Mucosa of stomach (tissue), 1 donor: ENCODE measurements at regions not wholly inside any gene's neighbourhood (a gene's known extent, or its start where the extent isn't known, plus 50 kb on each side); places are given as distances from the start of the nearest gene placed in this dataset.

Experiments
- H3K27me3 ChIP-seq: one replicate; pipeline ENCODE4 v1.7.0; 2013; ENCODE audit warnings: mild to moderate bottlenecking, low read length; ENCODE audit not compliant: control insufficient read depth, insufficient read depth
- H3K36me3 ChIP-seq: one replicate; pipeline ENCODE4 v1.7.0; 2013; ENCODE audit warnings: low read length; ENCODE audit not compliant: control insufficient read depth, insufficient read depth
- H3K4me1 ChIP-seq: one replicate; pipeline ENCODE4 v1.7.0; 2013; ENCODE audit warnings: mild to moderate bottlenecking, low read length; ENCODE audit not compliant: control insufficient read depth, insufficient read depth
- H3K4me3 ChIP-seq: one replicate; pipeline ENCODE4 v1.7.0; 2013; ENCODE audit warnings: low read length
- H3K9ac ChIP-seq: one replicate; pipeline ENCODE4 v1.7.0; 2013; ENCODE audit warnings: mild to moderate bottlenecking, low read length, moderate library complexity
- H3K9me3 ChIP-seq: one replicate; pipeline ENCODE4 v1.7.0; 2013; ENCODE audit warnings: mild to moderate bottlenecking, low read length, moderate library complexity; ENCODE audit not compliant: control insufficient read depth
- donor health status: Pancreatic carcinoma.

DNA sequence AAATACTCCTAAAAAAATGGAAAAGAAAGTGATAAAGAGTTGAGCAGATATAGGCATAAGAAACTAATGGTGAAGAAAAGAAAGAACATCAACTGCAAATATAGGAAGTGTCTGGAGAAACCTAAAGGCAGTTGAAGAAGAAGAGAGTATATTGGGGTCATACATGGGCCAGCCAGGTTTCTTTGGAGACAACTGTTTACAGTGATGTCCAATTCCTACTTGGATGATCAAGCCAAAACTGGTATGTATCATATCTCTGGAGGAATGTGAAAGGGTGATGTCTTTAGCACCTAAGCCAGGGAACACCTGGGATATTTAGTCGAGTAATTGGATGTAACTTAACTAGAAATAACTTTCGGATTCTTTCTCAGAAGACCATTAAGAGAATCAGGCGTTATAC, 129.3 kb upstream of the FLRT2 start:
- Histone ChIP-seq H3K27me3 (no peaks in the 10 kb centered on the region), H3K4me3 (no peak overlapping the region), H3K4me1 (peaks cover 3% of the 10 kb centered on the region), H3K36me3 (no peaks in the 10 kb centered on the region), H3K9me3 (no peaks in the 10 kb centered on the region), H3K9ac (no peak overlapping the region)

DNA sequence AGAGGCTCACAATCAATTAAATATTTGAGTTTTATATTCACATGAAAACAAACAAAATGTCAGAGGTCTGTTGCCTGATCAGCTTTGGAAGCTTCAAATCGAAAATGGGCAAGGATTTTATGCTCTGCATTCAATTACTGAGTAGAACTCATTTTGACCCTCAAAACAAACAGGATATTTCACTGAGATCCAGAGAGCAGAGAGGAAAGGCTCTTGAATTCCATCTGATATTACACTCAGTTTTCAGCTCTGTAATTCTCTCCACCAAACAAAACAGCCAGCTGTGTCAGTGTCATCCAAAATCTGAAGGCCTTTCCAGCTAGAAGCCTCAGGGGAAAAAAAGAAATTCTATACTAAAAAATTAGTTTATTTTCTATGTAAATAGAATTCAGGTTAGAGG, 128.6 kb upstream of the FLRT2 start:
- Histone ChIP-seq H3K4me1 (peaks cover 3% of the 10 kb centered on the region), H3K9me3 (no peaks in the 10 kb centered on the region)

DNA sequence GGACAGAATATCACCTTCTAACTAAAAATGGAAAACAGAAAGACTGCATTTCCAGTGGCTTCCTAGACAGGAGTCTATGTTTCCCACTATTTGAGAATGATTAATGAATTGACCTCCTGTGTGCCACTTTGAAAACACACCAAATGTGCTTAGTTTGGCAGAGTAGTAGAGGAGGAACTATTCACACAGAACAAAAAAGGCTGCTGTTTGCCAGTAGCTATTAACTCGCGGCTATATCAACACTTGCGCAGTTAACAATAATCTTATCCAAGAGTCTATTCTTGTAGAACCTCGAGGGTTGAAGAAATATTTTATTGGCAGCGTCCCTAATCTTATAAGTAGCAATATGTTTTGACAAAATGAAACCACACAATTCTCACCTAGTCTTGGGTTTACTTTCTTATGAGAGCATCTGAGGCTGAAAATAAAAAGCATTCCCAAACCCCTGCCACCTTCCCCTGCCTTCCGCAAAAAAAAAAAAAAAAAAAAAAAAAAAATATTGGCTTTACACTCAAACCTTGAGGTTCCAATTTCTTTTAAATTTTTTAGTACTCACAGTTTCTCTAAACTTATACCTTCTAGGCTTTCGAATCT, 127.3 kb upstream of the FLRT2 start:
- no peaks in the 10 kb centered on the region for H3K36me3 ChIP-seq
- no peaks in the 10 kb centered on the region for H3K27me3 ChIP-seq
- H3K9ac ChIP-seq, result no peak overlapping the region
- H3K4me3 ChIP-seq, result no peak overlapping the region
- peaks cover 3% of the 10 kb centered on the region for H3K4me1 ChIP-seq
- no peaks in the 10 kb centered on the region for H3K9me3 ChIP-seq

More for the DNA sequence above, 128.6 kb upstream of the FLRT2 start:
- no peak overlapping the region for H3K4me3 ChIP-seq
- no peak overlapping the region for H3K9ac ChIP-seq
- H3K27me3 ChIP-seq, result no peaks in the 10 kb centered on the region
- H3K36me3 ChIP-seq, result no peaks in the 10 kb centered on the region

DNA sequence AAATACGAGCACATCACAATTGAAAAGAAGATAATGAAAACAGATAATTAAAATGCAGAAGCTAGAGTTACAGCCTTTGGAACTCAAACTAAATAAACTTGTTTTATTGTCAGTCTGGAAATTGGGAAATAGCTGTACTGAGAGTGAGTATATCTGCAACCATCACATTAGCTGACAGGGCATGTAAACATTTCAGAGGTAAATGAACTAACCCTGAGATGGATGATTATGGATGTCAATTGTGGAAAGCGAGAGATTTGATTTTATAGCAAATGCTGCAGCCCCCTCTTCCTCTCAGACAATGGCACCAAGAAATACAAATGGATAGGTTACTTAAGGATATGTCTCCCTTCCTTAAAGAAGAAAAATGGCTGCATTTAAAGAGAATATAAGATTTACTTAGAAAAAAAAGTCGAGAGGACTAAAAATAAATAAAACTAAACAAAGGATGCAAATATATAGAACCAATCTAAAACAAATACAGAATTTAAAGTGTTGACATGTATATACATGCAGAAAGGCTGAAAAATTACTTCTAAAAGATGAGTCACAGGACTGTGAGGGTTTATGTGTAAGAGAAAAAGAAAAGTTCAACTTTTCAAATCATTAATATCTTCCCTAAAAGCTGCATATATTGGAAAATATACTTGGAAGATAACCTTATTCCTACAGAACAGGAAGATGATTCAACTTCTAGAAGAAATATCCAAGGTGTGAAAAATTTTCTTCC, 120.3 kb upstream of the FLRT2 start:
- Histone ChIP-seq H3K27me3 (no peaks in the 10 kb centered on the region), H3K9ac (no peak overlapping the region), H3K36me3 (no peaks in the 10 kb centered on the region), H3K4me1 (no peaks in the 10 kb centered on the region), H3K4me3 (no peak overlapping the region), H3K9me3 (no peaks in the 10 kb centered on the region)

DNA sequence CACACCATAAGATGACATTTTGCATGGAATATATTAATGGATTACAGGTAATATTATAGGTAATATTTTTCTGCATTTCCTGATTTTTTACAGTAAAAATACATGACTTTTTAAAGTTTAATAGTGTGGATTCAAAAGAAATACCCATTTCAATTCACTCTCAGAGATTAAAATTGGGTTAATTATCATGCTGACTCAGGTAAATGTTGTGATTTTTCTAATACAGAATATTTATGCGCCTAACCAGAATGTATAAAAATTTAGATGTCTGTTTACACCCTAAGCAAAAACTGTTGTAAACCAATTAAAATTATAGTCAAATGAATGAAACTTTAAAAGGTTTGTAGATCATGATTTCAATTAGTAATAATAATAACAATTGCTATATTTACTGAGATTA, 117.2 kb upstream of the FLRT2 start:
- Histone ChIP-seq H3K4me1 (no peaks in the 10 kb centered on the region), H3K36me3 (no peaks in the 10 kb centered on the region), H3K27me3 (no peaks in the 10 kb centered on the region), H3K4me3 (no peak overlapping the region), H3K9ac (no peak overlapping the region), H3K9me3 (no peaks in the 10 kb centered on the region)

DNA sequence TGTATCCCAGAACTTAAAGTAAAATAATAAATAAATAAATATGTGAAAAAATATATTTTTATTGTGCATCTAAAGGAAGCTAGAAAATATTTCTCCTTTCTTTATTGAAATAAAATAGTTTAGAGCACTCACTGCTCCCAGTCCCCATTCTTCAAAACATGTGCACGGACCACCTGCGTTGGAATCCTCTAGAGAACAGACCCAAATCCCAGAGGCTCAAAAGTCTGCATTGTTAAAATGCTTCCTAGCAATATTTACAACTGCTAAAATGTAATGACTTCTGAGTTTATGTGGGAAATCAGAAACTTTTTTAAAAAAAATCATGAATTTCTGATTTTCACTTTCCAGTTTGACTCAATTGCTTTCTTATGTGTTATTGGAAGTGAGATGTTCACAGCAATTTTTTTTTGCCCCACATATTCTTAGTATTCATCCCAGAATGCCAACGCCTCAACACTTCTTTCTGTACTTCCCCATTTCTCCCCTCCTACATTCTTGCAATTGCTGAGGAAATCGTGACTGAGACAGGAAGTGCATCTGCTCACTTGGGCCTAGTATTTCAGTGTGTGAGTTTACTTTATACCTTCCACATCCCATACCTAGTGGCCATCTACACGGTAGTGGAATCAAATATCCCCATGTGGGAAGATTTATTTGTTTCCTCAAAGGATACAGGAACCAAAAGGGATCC, 116.0 kb upstream of the FLRT2 start:
- no peak overlapping the region for H3K4me3 ChIP-seq
- H3K27me3 ChIP-seq, result no peaks in the 10 kb centered on the region
- H3K36me3 ChIP-seq, result no peaks in the 10 kb centered on the region
- no peaks in the 10 kb centered on the region for H3K9me3 ChIP-seq
- H3K9ac ChIP-seq, result no peak overlapping the region
- H3K4me1 ChIP-seq, result no peaks in the 10 kb centered on the region

DNA sequence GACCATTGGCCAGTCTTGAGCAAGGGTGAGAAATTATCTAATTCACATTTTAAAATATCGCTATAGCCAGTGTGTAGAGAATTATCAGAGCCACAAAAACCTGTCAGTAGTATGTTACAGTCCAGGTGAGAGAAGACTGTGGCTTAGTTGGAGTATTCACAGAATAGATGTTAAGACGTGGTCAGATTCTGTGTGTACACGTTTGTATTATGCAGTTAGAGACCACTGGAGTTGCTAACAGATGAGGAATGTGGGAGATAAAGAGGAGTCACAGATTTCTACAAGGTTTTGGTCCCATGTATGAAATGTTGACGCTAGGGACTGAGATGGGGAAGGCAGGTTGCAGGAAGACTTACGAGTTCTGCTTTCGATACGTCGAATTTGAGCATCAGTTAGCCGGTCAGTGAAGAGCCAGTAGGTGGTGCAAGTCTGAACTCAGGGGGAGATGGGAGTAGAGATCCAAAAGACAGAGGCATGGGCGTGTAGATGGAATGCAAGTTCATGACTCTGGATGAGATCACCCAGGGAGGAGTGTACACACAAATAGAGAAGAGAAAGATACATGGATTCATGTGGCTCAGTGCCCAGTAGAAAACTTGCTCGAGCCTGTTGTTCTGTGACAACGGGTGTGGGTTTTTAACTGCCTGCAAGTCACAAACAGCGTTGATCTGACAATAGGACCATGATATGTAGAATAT, 114.8 kb upstream of the FLRT2 start:
- H3K9ac ChIP-seq, result no peak overlapping the region
- no peak overlapping the region for H3K4me3 ChIP-seq
- no peaks in the 10 kb centered on the region for H3K9me3 ChIP-seq
- H3K27me3 ChIP-seq, result no peaks in the 10 kb centered on the region
- no peaks in the 10 kb centered on the region for H3K4me1 ChIP-seq
- no peaks in the 10 kb centered on the region for H3K36me3 ChIP-seq

DNA sequence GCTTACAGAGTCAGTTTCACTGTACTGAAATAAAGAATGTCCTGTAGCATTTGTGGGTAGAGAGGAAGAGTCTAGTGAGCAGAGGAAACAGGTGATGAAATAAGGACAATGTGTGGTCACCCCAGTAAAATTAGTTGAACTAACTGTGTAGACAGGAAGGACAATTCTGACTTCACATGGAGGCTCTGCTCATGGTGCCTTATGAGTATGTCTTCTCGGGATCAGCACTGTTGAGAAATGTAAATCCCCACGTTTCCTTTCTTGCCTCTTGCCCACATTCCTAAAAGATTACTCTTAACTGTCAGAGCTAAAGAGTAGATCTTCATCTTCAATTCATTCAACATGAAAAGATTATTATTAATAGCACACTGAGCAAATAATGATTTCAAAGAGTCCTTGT, 113.2 kb upstream of the FLRT2 start:
- H3K4me1 ChIP-seq, result no peaks in the 10 kb centered on the region
- H3K27me3 ChIP-seq, result no peaks in the 10 kb centered on the region
- no peaks in the 10 kb centered on the region for H3K36me3 ChIP-seq
- no peak overlapping the region for H3K9ac ChIP-seq
- H3K4me3 ChIP-seq, result no peak overlapping the region
- no peaks in the 10 kb centered on the region for H3K9me3 ChIP-seq

DNA sequence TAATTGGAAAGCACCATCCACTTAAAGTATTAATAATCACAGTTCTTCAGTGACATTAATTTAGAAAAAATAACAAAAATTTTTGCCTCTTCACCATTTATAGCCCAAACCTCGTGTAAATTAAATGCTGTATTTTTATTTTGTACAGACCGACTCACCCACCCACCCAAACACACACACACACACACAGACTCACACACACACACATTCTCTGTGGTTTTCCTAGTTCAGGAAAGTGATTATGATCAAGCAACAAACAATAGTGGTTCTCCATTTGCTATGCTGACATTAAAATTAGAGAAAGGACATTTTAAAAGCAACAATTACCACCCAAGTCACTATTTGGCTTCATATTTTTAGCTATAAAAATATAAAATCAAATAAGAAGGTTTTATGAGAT, 112.5 kb upstream of the FLRT2 start:
- no peaks in the 10 kb centered on the region for H3K27me3 ChIP-seq
- H3K9ac ChIP-seq, result no peak overlapping the region
- no peaks in the 10 kb centered on the region for H3K36me3 ChIP-seq
- no peaks in the 10 kb centered on the region for H3K9me3 ChIP-seq
- no peak overlapping the region for H3K4me3 ChIP-seq
- H3K4me1 ChIP-seq, result no peaks in the 10 kb centered on the region

DNA sequence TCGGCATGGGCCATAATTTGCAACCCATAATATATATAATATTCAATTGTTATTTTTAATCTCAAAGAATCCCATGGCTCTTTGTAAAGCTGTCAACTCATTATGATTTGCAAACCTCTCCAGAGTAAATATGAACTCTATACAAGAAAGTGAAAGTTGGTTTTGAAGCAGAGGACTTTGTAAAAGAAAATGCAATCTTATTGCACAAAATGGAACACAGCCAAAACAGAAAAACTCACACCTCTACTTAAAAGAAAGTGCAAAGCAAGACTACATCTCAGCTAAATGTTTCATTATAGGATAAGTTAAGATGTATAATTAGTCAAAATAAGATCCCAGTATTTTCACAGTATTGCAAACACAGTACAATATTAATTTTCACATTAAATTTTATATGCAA, 111.2 kb upstream of the FLRT2 start:
- Histone ChIP-seq H3K27me3 (no peaks in the 10 kb centered on the region), H3K4me3 (no peak overlapping the region), H3K9me3 (no peaks in the 10 kb centered on the region), H3K36me3 (no peaks in the 10 kb centered on the region), H3K4me1 (no peaks in the 10 kb centered on the region), H3K9ac (no peak overlapping the region)

DNA sequence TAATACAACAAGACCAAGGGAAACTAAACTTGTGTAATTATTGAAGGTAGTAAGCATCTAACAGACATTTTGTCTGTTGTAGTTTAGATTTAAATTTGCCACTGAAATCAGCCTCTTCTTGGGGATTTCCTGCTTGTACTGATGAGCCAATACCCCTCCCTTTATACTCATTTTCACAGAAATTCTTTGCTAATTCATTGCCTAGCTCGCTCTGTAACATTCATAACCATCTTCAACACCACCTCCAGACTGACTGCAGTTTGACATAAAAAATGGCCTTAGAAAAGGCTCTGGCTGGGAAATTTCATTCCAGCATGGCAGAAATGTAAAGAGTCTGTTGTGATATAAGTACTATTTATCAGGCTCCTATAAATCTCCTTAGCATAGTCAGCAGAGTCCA, 109.7 kb upstream of the FLRT2 start:
- Histone ChIP-seq H3K9ac (no peak overlapping the region), H3K36me3 (no peaks in the 10 kb centered on the region), H3K27me3 (no peaks in the 10 kb centered on the region), H3K4me1 (no peaks in the 10 kb centered on the region), H3K4me3 (no peak overlapping the region), H3K9me3 (no peaks in the 10 kb centered on the region)

DNA sequence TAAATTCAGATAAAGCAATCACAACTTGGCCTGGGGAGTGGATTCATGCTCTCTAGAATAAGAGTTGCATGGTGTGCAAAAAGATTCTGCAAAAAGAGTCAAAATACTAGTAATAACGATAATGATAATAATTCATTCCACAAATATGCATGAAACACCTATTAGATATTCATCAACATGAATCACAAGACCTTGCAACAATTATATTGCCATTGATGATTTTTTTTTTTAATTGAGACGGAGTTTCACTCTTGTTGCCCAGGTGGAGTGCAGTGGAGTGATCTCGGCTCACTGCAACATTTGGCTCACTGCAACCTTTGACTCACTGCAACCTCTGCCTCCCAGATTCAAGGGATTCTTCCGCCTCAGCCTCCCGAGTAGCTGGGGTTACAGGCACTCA, 109.2 kb upstream of the FLRT2 start:
- Histone ChIP-seq H3K27me3 (no peaks in the 10 kb centered on the region), H3K4me3 (no peak overlapping the region), H3K9me3 (no peaks in the 10 kb centered on the region), H3K36me3 (no peaks in the 10 kb centered on the region), H3K9ac (no peak overlapping the region), H3K4me1 (no peaks in the 10 kb centered on the region)
